Caco-2 (cell line): ENCODE measurements at regions not wholly inside any gene's neighbourhood (a gene's known extent, or its start where the extent isn't known, plus 50 kb on each side); places are given as distances from the start of the nearest gene placed in this dataset.

Experiments
- BruUV-seq: library from RNA; stranded (reverse); fragments of 400-500 nt; replicated peaks from 2 replicates; lab custom pipeline; 2021; lab: Mats Ljungman, UMichigan
- CTCF ChIA-PET: fragments of 300-600 bp; sonication (Branson Sonifier 250); formaldehyde crosslinking; loops from one replicate; lab custom pipeline; 2022; ENCODE audit warnings: antibody characterized with exemption; lab: Charles Lee
- POLR2A ChIA-PET: fragments of 300-600 bp; sonication (Branson Sonifier 250); formaldehyde crosslinking; loops from one replicate; lab custom pipeline; 2022; ENCODE audit warnings: antibody characterized with exemption; lab: Charles Lee
- DNase-seq, 2 experiments: peaks; one replicate each; pipeline versions ENCODE4 v3.0.0 to v3.0.0-alpha.2; 2020 to 2022
- H3K27me3 ChIP-seq: replicated peaks from 2 replicates; pipeline ENCODE4 v1.6.0; 2011; ENCODE audit warnings: low read length; ENCODE audit not compliant: control insufficient read depth, insufficient read depth
- H3K36me3 ChIP-seq: 2 replicates; pipeline ENCODE4 v1.5.1; 2011; ENCODE audit warnings: low read length; ENCODE audit not compliant: control insufficient read depth, insufficient read depth
- H3K4me1 ChIP-seq: fragments of 250-450 bp; sonication (Bioruptor Pico); 2 replicates; pipeline ENCODE4 v1.5.1; 2020; ENCODE audit warnings: mild to moderate bottlenecking
- H3K4me3 ChIP-seq: 2 replicates; pipeline ENCODE4 v1.5.1; 2011; ENCODE audit warnings: low read depth, mild to moderate bottlenecking, control low read depth, low read length
- H3K9me3 ChIP-seq: fragments of 250-450 bp; sonication (Bioruptor Pico); 2 replicates; pipeline ENCODE4 v1.5.1; 2020; ENCODE audit warnings: mild to moderate bottlenecking, moderate library complexity
- H3K27ac Mint-ChIP-seq: one replicate; pipeline ENCODE4 v1.8.0; 2022; ENCODE audit warnings: mixed read lengths; ENCODE audit not compliant: unreplicated experiment
- H3K27me3 Mint-ChIP-seq: one replicate; pipeline ENCODE4 v1.8.0; 2022; ENCODE audit warnings: mixed read lengths; ENCODE audit not compliant: insufficient read depth, unreplicated experiment
- H3K36me3 Mint-ChIP-seq: one replicate; pipeline ENCODE4 v1.8.0; 2022; ENCODE audit warnings: mild to moderate bottlenecking, mixed read lengths; ENCODE audit not compliant: insufficient read depth, unreplicated experiment
- H3K4me1 Mint-ChIP-seq: one replicate; pipeline ENCODE4 v1.8.0; 2022; ENCODE audit warnings: low read depth, mixed read lengths; ENCODE audit not compliant: unreplicated experiment
- H3K4me3 Mint-ChIP-seq: one replicate; pipeline ENCODE4 v1.8.0; 2022; ENCODE audit warnings: mild to moderate bottlenecking, moderate library complexity, mixed read lengths; ENCODE audit not compliant: unreplicated experiment
- H3K9me3 Mint-ChIP-seq: one replicate; pipeline ENCODE4 v1.8.0; 2022; ENCODE audit warnings: mixed read lengths; ENCODE audit not compliant: unreplicated experiment
- intact Hi-C: fragments of 100-400 bp; cut with micrococcal nuclease; formaldehyde crosslinking; loops from one replicate; pipeline ENCODE4 v1.10.0; 2022; ENCODE audit not compliant: unreplicated experiment
- TF ChIP-seq, protein P1 (sequence below), 2 experiments: fragments of 200-600 bp in 1 of 2; IDR thresholded peaks; 1 replicate in 1 of 2; 2 replicates in 1 of 2; pipeline versions ENCODE4 v1.5.1 to v1.8.0; 2011 to 2022; ENCODE audit warnings: antibody characterized with exemption in 1 of 2, control low read depth in 1 of 2, inconsistent platforms in 1 of 2, low read depth in 1 of 2, low read length in 1 of 2, mild to moderate bottlenecking in 1 of 2, moderate library complexity in 1 of 2; ENCODE audit not compliant: insufficient read depth in 1 of 2, severe bottlenecking in 1 of 2, unreplicated experiment in 1 of 2

- Histone ChIP-seq H3K27me3 (no peaks in the 10 kb centered on the region), H3K36me3 (no peaks in the 10 kb centered on the region), H3K9me3 (peaks cover 5% of the 10 kb centered on the region), H3K4me1 (0 out of 2 replicates have a peak, but pooled peaks cover 4% of the 10 kb centered on the region), H3K4me3 (no peak overlapping the region)
- Mint-ChIP-seq H3K27ac (peak overlapping the region; percentile 51), H3K4me3 (peak overlapping the region; percentile 14), H3K9me3 (no peaks in the 10 kb centered on the region), H3K4me1 (peaks cover 21% of the 10 kb centered on the region), H3K27me3 (no peaks in the 10 kb centered on the region), H3K36me3 (no peaks in the 10 kb centered on the region)
- ChIA-PET POLR2A (no interaction called here), CTCF (no interaction called here)
- TF ChIP-seq, protein P1, sequence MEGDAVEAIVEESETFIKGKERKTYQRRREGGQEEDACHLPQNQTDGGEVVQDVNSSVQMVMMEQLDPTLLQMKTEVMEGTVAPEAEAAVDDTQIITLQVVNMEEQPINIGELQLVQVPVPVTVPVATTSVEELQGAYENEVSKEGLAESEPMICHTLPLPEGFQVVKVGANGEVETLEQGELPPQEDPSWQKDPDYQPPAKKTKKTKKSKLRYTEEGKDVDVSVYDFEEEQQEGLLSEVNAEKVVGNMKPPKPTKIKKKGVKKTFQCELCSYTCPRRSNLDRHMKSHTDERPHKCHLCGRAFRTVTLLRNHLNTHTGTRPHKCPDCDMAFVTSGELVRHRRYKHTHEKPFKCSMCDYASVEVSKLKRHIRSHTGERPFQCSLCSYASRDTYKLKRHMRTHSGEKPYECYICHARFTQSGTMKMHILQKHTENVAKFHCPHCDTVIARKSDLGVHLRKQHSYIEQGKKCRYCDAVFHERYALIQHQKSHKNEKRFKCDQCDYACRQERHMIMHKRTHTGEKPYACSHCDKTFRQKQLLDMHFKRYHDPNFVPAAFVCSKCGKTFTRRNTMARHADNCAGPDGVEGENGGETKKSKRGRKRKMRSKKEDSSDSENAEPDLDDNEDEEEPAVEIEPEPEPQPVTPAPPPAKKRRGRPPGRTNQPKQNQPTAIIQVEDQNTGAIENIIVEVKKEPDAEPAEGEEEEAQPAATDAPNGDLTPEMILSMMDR (IDR thresholded peaks at IDR 0.05; ENCODE audit: insufficient read depth in 1 of 2, low read depth in 1 of 2, low read length in 1 of 2, severe bottlenecking in 1 of 2, unreplicated experiment in 1 of 2), result no peak
- intact Hi-C loops, result loop anchor here (5.0 kb wide), 1 partner anchor 50 kb away; no protein-coding TSS in a partner anchor
- BruUV-seq, result no TSS peak
- no peak for DNase-seq
Measured at GRCh38 chr5:166961913-166962312, 1329.5 kb upstream of the WWC1 start.

DNA sequence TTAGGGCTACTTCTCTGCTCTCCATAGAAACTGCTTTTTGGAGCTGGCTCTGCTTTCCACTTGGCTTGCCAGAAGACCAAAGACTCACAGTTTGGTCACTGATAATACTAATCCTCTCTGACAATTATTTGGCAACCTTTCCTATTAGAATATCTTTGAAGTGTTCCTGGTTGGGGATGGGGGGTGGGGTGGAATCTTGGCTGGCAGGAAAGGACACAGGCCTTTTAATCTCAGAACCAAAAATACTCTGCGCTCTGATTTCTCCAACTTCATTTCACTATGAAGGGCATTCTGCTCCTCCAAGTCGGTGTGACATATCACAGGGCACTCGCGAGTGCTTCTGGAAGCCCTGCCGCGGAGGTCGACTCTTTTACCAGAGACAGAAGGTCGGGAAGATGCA lies 1329.0 kb upstream of the WWC1 start:
- no peaks in the 10 kb centered on the region for H3K36me3 ChIP-seq
- ChIA-PET POLR2A (no interaction called here), CTCF (no interaction called here)
- Mint-ChIP-seq H3K27ac (peak overlapping the region; percentile 51), H3K9me3 (no peaks in the 10 kb centered on the region), H3K4me1 (peaks cover 21% of the 10 kb centered on the region), H3K27me3 (no peaks in the 10 kb centered on the region), H3K4me3 (peak overlapping the region; percentile 14), H3K36me3 (no peaks in the 10 kb centered on the region)
- 0 out of 2 replicates have a peak, but pooled peaks cover 4% of the 10 kb centered on the region for H3K4me1 ChIP-seq
- TF ChIP-seq, protein P1 (IDR thresholded peaks at IDR 0.05; ENCODE audit: insufficient read depth in 1 of 2, low read depth in 1 of 2, low read length in 1 of 2, severe bottlenecking in 1 of 2, unreplicated experiment in 1 of 2), result no peak
- H3K9me3 ChIP-seq, result peaks cover 5% of the 10 kb centered on the region
- intact Hi-C loops, result loop anchor here (5.0 kb wide), 1 partner anchor 50 kb away; no protein-coding TSS in a partner anchor
- DNase-seq, result peak in 1 of 2 experiments; percentile 16
- no peaks in the 10 kb centered on the region for H3K27me3 ChIP-seq
- BruUV-seq, result no TSS peak
- no peak overlapping the region for H3K4me3 ChIP-seq

- Mint-ChIP-seq H3K4me1 (peaks cover 21% of the 10 kb centered on the region), H3K4me3 (no peak overlapping the region), H3K36me3 (no peaks in the 10 kb centered on the region), H3K27ac (no peak overlapping the region), H3K27me3 (no peaks in the 10 kb centered on the region), H3K9me3 (no peaks in the 10 kb centered on the region)
- no peaks in the 10 kb centered on the region for H3K36me3 ChIP-seq
- intact Hi-C loops, result loop anchor here (5.0 kb wide), 1 partner anchor 49 kb away; no protein-coding TSS in a partner anchor
- no peaks in the 10 kb centered on the region for H3K27me3 ChIP-seq
- H3K4me3 ChIP-seq, result no peak overlapping the region
- H3K9me3 ChIP-seq, result peaks cover 5% of the 10 kb centered on the region
- POLR2A ChIA-PET, result interaction anchor here (0.9 kb wide), 1 partner anchor 15 kb away, joined by 3 read pairs; the partner anchor contains the start of gene TENM2
- 0 out of 2 replicates have a peak, but pooled peaks cover 4% of the 10 kb centered on the region for H3K4me1 ChIP-seq
- CTCF ChIA-PET, result no interaction called here
- TF ChIP-seq, protein P1 (IDR thresholded peaks at IDR 0.05; ENCODE audit: insufficient read depth in 1 of 2, low read depth in 1 of 2, low read length in 1 of 2, severe bottlenecking in 1 of 2, unreplicated experiment in 1 of 2), result no peak
- no peak for DNase-seq
- BruUV-seq, result no TSS peak
Measured at GRCh38 chr5:166963596-166963995, 1327.8 kb upstream of the WWC1 start.
